ENCODE measurements at regions not wholly inside any gene's neighbourhood (a gene's known extent, or its start where the extent isn't known, plus 50 kb on each side); places are given as distances from the start of the nearest gene placed in this dataset.
A peak's percentile ranks its signal among the peaks of the same experiment; 100 is the strongest.

GRCh38 chr2:215876139-215876936 lies 137.0 kb downstream of the MREG start:
- H3K27ac ChIP-seq (ENCODE audit: poor library complexity, severe bottlenecking): no peak overlapping the region
- H3K4me1 ChIP-seq (ENCODE audit: insufficient read depth, poor library complexity, severe bottlenecking): peaks cover 7% of the 10 kb centered on the region
- H3K4me3 ChIP-seq (ENCODE audit: severe bottlenecking): no peak overlapping the region
- peaks cover 3% of the 10 kb centered on the region for H3K9me3 ChIP-seq (ENCODE audit: severe bottlenecking)
- DNase-seq (ENCODE audit: low spot score): no peak
- no peaks in the 10 kb centered on the region for H3K36me3 ChIP-seq (ENCODE audit: low read depth)
- no peak for TF ChIP-seq CTCF (IDR thresholded peaks at IDR 0.05; ENCODE audit: poor library complexity, severe bottlenecking)
- ATAC-seq (ENCODE audit: low read depth): no peak
- H3K27me3 ChIP-seq (ENCODE audit: insufficient read depth, poor library complexity, severe bottlenecking): no peaks in the 10 kb centered on the region

DNA sequence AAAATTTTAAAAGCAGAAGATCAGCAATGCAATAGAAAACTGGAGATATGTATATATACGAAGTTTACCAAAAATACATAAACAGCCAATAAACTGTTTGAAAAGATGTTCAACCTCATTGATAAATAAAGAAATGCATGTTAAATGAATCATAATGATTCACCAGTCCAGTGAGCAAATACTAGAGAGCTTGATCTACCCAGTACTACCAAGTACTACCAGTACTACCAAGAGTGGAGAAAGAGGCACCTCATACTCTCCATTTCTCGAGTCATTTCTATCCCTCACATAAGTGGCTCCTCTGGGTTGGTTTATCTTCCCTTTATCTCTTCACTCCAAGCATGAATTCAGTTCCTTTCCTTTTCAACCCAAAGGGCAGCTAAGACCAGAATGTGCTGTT lies 138.9 kb downstream of the MREG start:
- Histone ChIP-seq H3K4me3 (ENCODE audit: severe bottlenecking) (no peak overlapping the region), H3K36me3 (ENCODE audit: low read depth) (no peaks in the 10 kb centered on the region), H3K27ac (ENCODE audit: poor library complexity, severe bottlenecking) (no peak overlapping the region), H3K4me1 (ENCODE audit: insufficient read depth, poor library complexity, severe bottlenecking) (peaks cover 15% of the 10 kb centered on the region), H3K27me3 (ENCODE audit: insufficient read depth, poor library complexity, severe bottlenecking) (no peaks in the 10 kb centered on the region), H3K9me3 (ENCODE audit: severe bottlenecking) (peaks cover 3% of the 10 kb centered on the region)
- peak; percentile 65; the same call in 2 of the 3 replicates for ATAC-seq (ENCODE audit: low read depth)
- no peak for DNase-seq (ENCODE audit: low spot score)
- TF ChIP-seq CTCF (IDR thresholded peaks at IDR 0.05; ENCODE audit: poor library complexity, severe bottlenecking): no peak

DNA sequence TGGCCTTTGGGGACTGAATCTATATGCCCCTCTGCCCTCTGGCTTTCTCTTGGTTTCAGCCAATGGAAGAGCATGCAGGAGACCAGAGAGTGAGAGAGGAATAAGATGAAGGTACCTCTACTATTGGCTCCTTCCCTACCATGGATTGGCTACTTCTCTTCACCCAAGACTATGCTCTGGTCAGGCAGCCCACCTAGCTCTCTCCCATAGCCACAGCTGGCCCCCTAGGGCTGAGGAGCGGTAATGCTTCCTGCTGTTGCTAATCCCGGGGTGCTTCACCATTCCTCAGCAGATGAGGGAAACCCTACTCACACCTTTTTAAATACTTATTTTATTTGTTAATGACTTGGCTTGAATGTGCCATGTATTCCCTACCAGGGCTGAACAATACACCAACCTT lies 142.4 kb downstream of the MREG start:
- peak; percentile 26 for TF ChIP-seq CTCF (IDR thresholded peaks at IDR 0.05; ENCODE audit: poor library complexity, severe bottlenecking)
- no peak; the same call in 2 of the 3 replicates for ATAC-seq (ENCODE audit: low read depth)

DNA sequence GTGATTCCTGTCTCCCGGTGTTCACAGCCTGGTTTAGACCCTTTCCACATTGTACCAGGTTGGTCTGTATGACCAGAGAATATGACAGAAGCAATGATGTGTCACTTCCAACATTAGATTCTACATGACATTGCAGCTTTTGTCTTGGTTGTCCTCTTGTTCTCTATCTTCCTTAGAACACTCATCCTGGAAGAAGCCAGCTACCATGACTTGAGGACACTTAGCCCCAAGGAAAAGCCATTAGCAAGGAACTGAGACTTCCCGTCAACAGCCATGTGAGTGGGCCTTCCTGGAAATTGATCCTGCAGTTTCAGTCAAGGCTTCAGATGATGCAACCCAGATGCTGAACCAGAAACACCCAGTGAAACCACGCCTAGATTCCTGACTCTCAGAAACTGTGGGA lies 143.3 kb downstream of the MREG start:
- Histone ChIP-seq H3K27me3 (ENCODE audit: insufficient read depth, poor library complexity, severe bottlenecking) (no peaks in the 10 kb centered on the region), H3K27ac (ENCODE audit: poor library complexity, severe bottlenecking) (no peak overlapping the region), H3K4me3 (ENCODE audit: severe bottlenecking) (no peak overlapping the region), H3K4me1 (ENCODE audit: insufficient read depth, poor library complexity, severe bottlenecking) (peaks cover 8% of the 10 kb centered on the region), H3K36me3 (ENCODE audit: low read depth) (no peaks in the 10 kb centered on the region), H3K9me3 (ENCODE audit: severe bottlenecking) (no peaks in the 10 kb centered on the region)
- DNase-seq (ENCODE audit: low spot score) (no peak), ATAC-seq (ENCODE audit: low read depth) (peak; percentile 55; the same call in 1 of the 3 replicates)
- no peak for TF ChIP-seq CTCF (IDR thresholded peaks at IDR 0.05; ENCODE audit: poor library complexity, severe bottlenecking)

More for the DNA sequence above, 142.4 kb downstream of the MREG start:
- no peak overlapping the region for H3K4me3 ChIP-seq (ENCODE audit: severe bottlenecking)
- no peak for DNase-seq (ENCODE audit: low spot score)
- H3K4me1 ChIP-seq (ENCODE audit: insufficient read depth, poor library complexity, severe bottlenecking): peaks cover 8% of the 10 kb centered on the region
- no peaks in the 10 kb centered on the region for H3K36me3 ChIP-seq (ENCODE audit: low read depth)
- H3K27me3 ChIP-seq (ENCODE audit: insufficient read depth, poor library complexity, severe bottlenecking): no peaks in the 10 kb centered on the region
- H3K9me3 ChIP-seq (ENCODE audit: severe bottlenecking): no peaks in the 10 kb centered on the region
- H3K27ac ChIP-seq (ENCODE audit: poor library complexity, severe bottlenecking): no peak overlapping the region

All from RWPE2 (cell line).